ENCODE measurements at regions not wholly inside any gene's neighbourhood (a gene's known extent, or its start where the extent isn't known, plus 50 kb on each side); places are given as distances from the start of the nearest gene placed in this dataset.

- DNase-seq (ENCODE audit: low spot score): no peak
- H3K27ac Mint-ChIP-seq: no peak overlapping the region
- no peaks in the 10 kb centered on the region for H3K36me3 Mint-ChIP-seq
- no peaks in the 10 kb centered on the region for H3K27me3 Mint-ChIP-seq (ENCODE audit: low read depth)
- H3K9me3 Mint-ChIP-seq: peaks cover 5% of the 10 kb centered on the region
- no peak for TF ChIP-seq GABPB1 (CRISPR knock-in tag; IDR thresholded peaks at IDR 0.05)
- TF ChIP-seq ZNF232 (CRISPR knock-in tag; IDR thresholded peaks at IDR 0.05): no peak
- TF ChIP-seq ATF6 (CRISPR knock-in tag; IDR thresholded peaks at IDR 0.05): no peak
- no peak for TF ChIP-seq ATF2 (CRISPR knock-in tag; IDR thresholded peaks at IDR 0.05; ENCODE audit: borderline replicate concordance, low read depth)
- TF ChIP-seq NFYB (CRISPR knock-in tag; conservative IDR thresholded peaks at IDR 0.05; ENCODE audit: low read depth): no peak
- TF ChIP-seq ETV6 (CRISPR knock-in tag; IDR thresholded peaks at IDR 0.05): no peak
- no peak for TF ChIP-seq FOXP1 (CRISPR knock-in tag; IDR thresholded peaks at IDR 0.05; ENCODE audit: borderline replicate concordance)
- TF ChIP-seq RELA (CRISPR knock-in tag; IDR thresholded peaks at IDR 0.05; ENCODE audit: borderline replicate concordance): no peak
- TF ChIP-seq TP53 (CRISPR knock-in tag; IDR thresholded peaks at IDR 0.05): no peak
- TF ChIP-seq ZNF281 (CRISPR knock-in tag; IDR thresholded peaks at IDR 0.05): no peak
- TF ChIP-seq SMAD3 (CRISPR knock-in tag; IDR thresholded peaks at IDR 0.05; ENCODE audit: borderline replicate concordance): no peak
- TF ChIP-seq USF1 (CRISPR knock-in tag; IDR thresholded peaks at IDR 0.05): no peak
- TF ChIP-seq ZBTB21 (CRISPR knock-in tag; IDR thresholded peaks at IDR 0.05; ENCODE audit: borderline replicate concordance): no peak
- no peak for TF ChIP-seq ZNF512 (CRISPR knock-in tag; IDR thresholded peaks at IDR 0.05; ENCODE audit: borderline replicate concordance)
- TF ChIP-seq ZBTB43 (CRISPR knock-in tag; IDR thresholded peaks at IDR 0.05): no peak
- TF ChIP-seq GTF2I (CRISPR knock-in tag; conservative IDR thresholded peaks at IDR 0.05): no peak
- no peak for TF ChIP-seq NFATC4 (CRISPR knock-in tag; IDR thresholded peaks at IDR 0.05)
- no peak for TF ChIP-seq ZNF317 (CRISPR knock-in tag; IDR thresholded peaks at IDR 0.05; ENCODE audit: borderline replicate concordance, low read depth)
- POLR2A ChIA-PET: no interaction called here
- CTCF ChIA-PET: no interaction called here
- H3K4me3 Mint-ChIP-seq: no peak overlapping the region
- no peak for ATAC-seq
- peaks cover 18% of the 10 kb centered on the region for H3K4me1 Mint-ChIP-seq
These were observed 66.8 kb upstream of the BTBD3 start for GRCh38 chr20:11850901-11851300.
